Stimulated activated naive CD8-positive, alpha-beta T cell treated with anti-CD3 and anti-CD28 coated beads, Interleukin-15, amount 100 ng/mL, for 72 hours (primary cell): ENCODE measurements at regions not wholly inside any gene's neighbourhood (a gene's known extent, or its start where the extent isn't known, plus 50 kb on each side); places are given as distances from the start of the nearest gene placed in this dataset.
"Not testable (repeated sequence)": the region's sequence is repeated elsewhere in the genome, so short reads cannot be mapped to it uniquely, and the experiment has no call there.

Experiments used
- ATAC-seq: fragments of 150-1000 bp; cut with Tn5 transposase; 2 replicates; pipeline ENCODE4 v1.10.0; 2021; ENCODE audit warnings: mild to moderate bottlenecking, moderate library complexity
- DNase-seq, 2 donors: peaks; one replicate each; pipeline ENCODE4 v3.0.0; 2021 to 2022
- H3K27ac Mint-ChIP-seq, 2 donors: one replicate each; pipeline ENCODE4 v1.8.0; 2022; ENCODE audit warnings: mild to moderate bottlenecking in 2 of 2, mixed read lengths in 2 of 2, moderate library complexity in 2 of 2
- H3K27me3 Mint-ChIP-seq: one replicate; pipeline ENCODE4 v1.8.0; 2022; ENCODE audit warnings: mixed read lengths
- H3K4me1 Mint-ChIP-seq: one replicate; pipeline ENCODE4 v1.8.0; 2022; ENCODE audit warnings: mild to moderate bottlenecking, mixed read lengths
- H3K4me3 Mint-ChIP-seq, 2 donors: one replicate each; pipeline ENCODE4 v1.8.0; 2022; ENCODE audit warnings: mild to moderate bottlenecking in 2 of 2, mixed read lengths in 2 of 2, moderate library complexity in 1 of 2
- H3K9me3 Mint-ChIP-seq, 2 donors: one replicate each; pipeline ENCODE4 v1.8.0; 2022; ENCODE audit warnings: mixed read lengths in 2 of 2

- Mint-ChIP-seq H3K27me3 (peaks cover 12% of the 10 kb centered on the region), H3K9me3 (no peaks in the 10 kb centered on the region), H3K27ac (no peak overlapping the region), H3K4me1 (no peaks in the 10 kb centered on the region), H3K4me3 (no peak overlapping the region)
- no peak for ATAC-seq
- DNase-seq = no peak
Measured at GRCh38 chr4:13721894-13722293, 94.4 kb upstream of the BOD1L1 start.

- no peaks in the 10 kb centered on the region for H3K9me3 Mint-ChIP-seq
- H3K27ac Mint-ChIP-seq = no peak overlapping the region
- ATAC-seq (no peak), DNase-seq (no peak)
- no peaks in the 10 kb centered on the region for H3K4me1 Mint-ChIP-seq
- peaks cover 12% of the 10 kb centered on the region for H3K27me3 Mint-ChIP-seq
- no peak overlapping the region for H3K4me3 Mint-ChIP-seq
Measured at GRCh38 chr4:13722649-13723048, 95.1 kb upstream of the BOD1L1 start.

GRCh38 chr4:13728761-13729160, 101.2 kb upstream of the BOD1L1 start:
- ATAC-seq (no peak), DNase-seq (no peak)
- no peak overlapping the region for H3K27ac Mint-ChIP-seq
- H3K4me3 Mint-ChIP-seq = no peak overlapping the region
- H3K27me3 Mint-ChIP-seq = peaks cover 22% of the 10 kb centered on the region
- H3K9me3 Mint-ChIP-seq = no peaks in the 10 kb centered on the region
- no peaks in the 10 kb centered on the region for H3K4me1 Mint-ChIP-seq

- Mint-ChIP-seq H3K27ac (no peak overlapping the region), H3K27me3 (peaks cover 19% of the 10 kb centered on the region), H3K4me1 (no peaks in the 10 kb centered on the region), H3K4me3 (no peak overlapping the region), H3K9me3 (no peaks in the 10 kb centered on the region)
- ATAC-seq = no peak
- no peak for DNase-seq
Measured at GRCh38 chr4:13731019-13731418, 103.5 kb upstream of the BOD1L1 start.

- H3K4me1 Mint-ChIP-seq = no peaks in the 10 kb centered on the region
- no peak overlapping the region for H3K27ac Mint-ChIP-seq
- no peak overlapping the region for H3K4me3 Mint-ChIP-seq
- peaks cover 10% of the 10 kb centered on the region for H3K27me3 Mint-ChIP-seq
- DNase-seq (no peak), ATAC-seq (no peak)
- H3K9me3 Mint-ChIP-seq = no peaks in the 10 kb centered on the region
Measured at GRCh38 chr4:13733817-13734216, 106.3 kb upstream of the BOD1L1 start.

GRCh38 chr4:13750594-13750993, 123.1 kb upstream of the BOD1L1 start:
- DNase-seq (no peak), ATAC-seq (no peak)
- no peaks in the 10 kb centered on the region for H3K4me1 Mint-ChIP-seq
- H3K27me3 Mint-ChIP-seq = peaks cover 9% of the 10 kb centered on the region
- H3K9me3 Mint-ChIP-seq = peaks cover 6 to 9% of the 10 kb centered on the region in 2 donors
- H3K4me3 Mint-ChIP-seq = no peak overlapping the region
- no peak overlapping the region for H3K27ac Mint-ChIP-seq

GRCh38 chr4:13761581-13761980, 134.1 kb upstream of the BOD1L1 start:
- not testable (repeated sequence) for DNase-seq, H3K27me3 Mint-ChIP-seq, H3K4me3 Mint-ChIP-seq, H3K27ac Mint-ChIP-seq, H3K4me1 Mint-ChIP-seq, ATAC-seq
- peaks cover 25 to 31% of the 10 kb centered on the region in 2 donors for H3K9me3 Mint-ChIP-seq

GRCh38 chr4:13762130-13762529, 134.6 kb upstream of the BOD1L1 start:
- H3K4me3 Mint-ChIP-seq = no peak overlapping the region
- H3K4me1 Mint-ChIP-seq = no peaks in the 10 kb centered on the region
- no peaks in the 10 kb centered on the region for H3K27me3 Mint-ChIP-seq
- ATAC-seq = no peak
- peaks cover 25 to 31% of the 10 kb centered on the region in 2 donors for H3K9me3 Mint-ChIP-seq
- H3K27ac Mint-ChIP-seq = no peak overlapping the region
- DNase-seq = no peak

- Mint-ChIP-seq H3K27me3 (no peaks in the 10 kb centered on the region), H3K4me1 (no peaks in the 10 kb centered on the region)
Measured at GRCh38 chr4:13763707-13764106, 136.2 kb upstream of the BOD1L1 start.

GRCh38 chr4:13765539-13765938, 138.0 kb upstream of the BOD1L1 start:
- Mint-ChIP-seq H3K27me3 (no peaks in the 10 kb centered on the region), H3K4me1 (no peaks in the 10 kb centered on the region), H3K27ac (no peak overlapping the region), H3K4me3 (no peak overlapping the region), H3K9me3 (peaks cover 11 to 15% of the 10 kb centered on the region in 2 donors)
- ATAC-seq (no peak), DNase-seq (no peak)

More at GRCh38 chr4:13763707-13764106, 136.2 kb upstream of the BOD1L1 start:
- H3K9me3 Mint-ChIP-seq = peaks cover 18 to 23% of the 10 kb centered on the region in 2 donors
- no peak overlapping the region for H3K27ac Mint-ChIP-seq
- no peak overlapping the region for H3K4me3 Mint-ChIP-seq
- ATAC-seq (no peak), DNase-seq (no peak)

- H3K27ac Mint-ChIP-seq = no peak overlapping the region
Measured at GRCh38 chr4:13766761-13767540, 139.4 kb upstream of the BOD1L1 start.

GRCh38 chr4:13777341-13777740, 149.8 kb upstream of the BOD1L1 start:
- ATAC-seq (no peak), DNase-seq (no peak)
- peaks cover 5 to 33% of the 10 kb centered on the region in 2 donors for H3K9me3 Mint-ChIP-seq
- H3K27ac Mint-ChIP-seq = no peak overlapping the region
- no peaks in the 10 kb centered on the region for H3K27me3 Mint-ChIP-seq
- H3K4me1 Mint-ChIP-seq = no peaks in the 10 kb centered on the region
- no peak overlapping the region for H3K4me3 Mint-ChIP-seq

More at GRCh38 chr4:13766761-13767540, 139.4 kb upstream of the BOD1L1 start:
- H3K9me3 Mint-ChIP-seq = peaks cover 22 to 25% of the 10 kb centered on the region in 2 donors
- H3K4me3 Mint-ChIP-seq = no peak overlapping the region
- no peak for DNase-seq
- no peaks in the 10 kb centered on the region for H3K4me1 Mint-ChIP-seq
- ATAC-seq = no peak
- H3K27me3 Mint-ChIP-seq = no peaks in the 10 kb centered on the region

- Mint-ChIP-seq H3K9me3 (peaks cover 5 to 27% of the 10 kb centered on the region in 2 donors), H3K27ac (peak overlapping the region in 1 of 2 donors; percentile 49), H3K4me3 (no peak overlapping the region), H3K27me3 (no peaks in the 10 kb centered on the region), H3K4me1 (no peaks in the 10 kb centered on the region)
- no peak for DNase-seq
- no peak for ATAC-seq
Measured at GRCh38 chr4:13778367-13778766, 150.8 kb upstream of the BOD1L1 start.

GRCh38 chr4:13782231-13782630, 154.7 kb upstream of the BOD1L1 start:
- H3K27ac Mint-ChIP-seq = no peak overlapping the region
- ATAC-seq = no peak
- H3K9me3 Mint-ChIP-seq = peaks cover 5 to 15% of the 10 kb centered on the region in 2 donors
- DNase-seq = no peak
- no peak overlapping the region for H3K4me3 Mint-ChIP-seq
- no peaks in the 10 kb centered on the region for H3K4me1 Mint-ChIP-seq
- peaks cover 7% of the 10 kb centered on the region for H3K27me3 Mint-ChIP-seq

- Mint-ChIP-seq H3K4me3 (no peak overlapping the region), H3K27me3 (peaks cover 7% of the 10 kb centered on the region), H3K27ac (no peak overlapping the region), H3K4me1 (no peaks in the 10 kb centered on the region), H3K9me3 (peaks cover 5 to 14% of the 10 kb centered on the region in 2 donors)
- no peak for ATAC-seq
- DNase-seq = no peak
Measured at GRCh38 chr4:13783800-13784411, 156.4 kb upstream of the BOD1L1 start.

GRCh38 chr4:13793020-13793710, 165.6 kb upstream of the BOD1L1 start:
- DNase-seq (no peak), ATAC-seq (no peak)
- no peaks in the 10 kb centered on the region for H3K4me1 Mint-ChIP-seq
- H3K27ac Mint-ChIP-seq = no peak overlapping the region
- H3K4me3 Mint-ChIP-seq = no peak overlapping the region
- H3K9me3 Mint-ChIP-seq = peaks cover 0 to 7% of the 10 kb centered on the region in 2 donors
- peaks cover 14% of the 10 kb centered on the region for H3K27me3 Mint-ChIP-seq
